SK-N-MC (cell line): ENCODE measurements at regions not wholly inside any gene's neighbourhood (a gene's known extent, or its start where the extent isn't known, plus 50 kb on each side); places are given as distances from the start of the nearest gene placed in this dataset.
"Not testable (repeated sequence)": the region's sequence is repeated elsewhere in the genome, so short reads cannot be mapped to it uniquely, and the experiment has no call there.

Experiments used
- DNase-seq: peaks from one replicate; pipeline ENCODE4 v3.0.0-alpha.2; 2011; ENCODE audit warnings: low read depth, low spot score
- H3K27ac ChIP-seq: fragments of 200-600 bp; sonication (generic); 2 replicates; pipeline ENCODE4 v1.5.1; 2016; ENCODE audit warnings: mixed run types
- H3K36me3 ChIP-seq: fragments of 200-600 bp; sonication (generic); 2 replicates; pipeline ENCODE4 v1.6.1; 2017; ENCODE audit warnings: antibody characterized with exemption, low read length, mixed read lengths; ENCODE audit not compliant: insufficient read depth
- H3K4me3 ChIP-seq: fragments of 200-600 bp; sonication (generic); 2 replicates; pipeline ENCODE4 v1.5.1; 2016
- H3K9ac ChIP-seq: fragments of 200-600 bp; sonication (generic); 2 replicates; pipeline ENCODE4 v1.8.0; 2017; ENCODE audit warnings: mixed run types, mixed read lengths; ENCODE audit not compliant: insufficient read length
- H3K9me3 ChIP-seq: fragments of 200-600 bp; sonication (generic); 2 replicates; pipeline ENCODE4 v1.6.1; 2017; ENCODE audit warnings: low read depth, mild to moderate bottlenecking, antibody characterized with exemption, low read length, moderate library complexity, mixed read lengths
- EZH2 ChIP-seq: fragments of 200-600 bp; sonication (generic); IDR thresholded peaks from one replicate; pipeline ENCODE4 v1.6.1; 2017; ENCODE audit warnings: antibody characterized with exemption
- FOXP2 ChIP-seq: optimal IDR thresholded peaks from 2 replicates; pipeline ENCODE3; 2011; ENCODE audit warnings: mild to moderate bottlenecking, moderate library complexity; ENCODE audit not compliant: insufficient read depth; ENCODE audit errors: extremely low read length, control extremely low read depth
- POLR2AphosphoS5 ChIP-seq: IDR thresholded peaks from 2 replicates; pipeline ENCODE4 v1.6.1; 2012; ENCODE audit warnings: mild to moderate bottlenecking, low read depth, low read length, borderline replicate concordance

DNA sequence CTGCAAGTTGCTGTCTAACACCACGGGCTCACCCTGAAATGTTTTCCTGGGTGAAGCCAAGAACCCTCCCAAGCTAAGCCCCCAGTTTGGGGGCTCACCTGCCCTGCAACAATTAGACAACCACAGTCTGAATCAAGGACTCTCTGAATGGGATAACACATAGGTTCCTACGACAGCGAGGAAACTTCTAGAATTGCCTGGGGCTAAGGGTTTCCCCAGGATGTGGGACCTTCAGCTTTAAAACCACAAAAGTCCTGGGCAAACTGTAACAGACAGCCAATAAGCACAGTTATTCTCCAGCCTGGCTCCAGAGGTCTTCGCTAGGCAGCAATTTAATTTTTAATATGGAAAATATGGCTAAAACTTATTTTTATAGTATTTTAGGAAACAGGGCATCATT, 162.6 kb downstream of the PRKX start:
- DNase-seq, result no peak
- no peak overlapping the region for H3K27ac ChIP-seq
- no peak overlapping the region for H3K4me3 ChIP-seq
- H3K36me3 ChIP-seq, result no peaks in the 10 kb centered on the region
- no peaks in the 10 kb centered on the region for H3K9me3 ChIP-seq
- no peak for TF ChIP-seq EZH2
- no peak for TF ChIP-seq FOXP2
- no peak for TF ChIP-seq POLR2AphosphoS5
- no peak overlapping the region for H3K9ac ChIP-seq

DNA sequence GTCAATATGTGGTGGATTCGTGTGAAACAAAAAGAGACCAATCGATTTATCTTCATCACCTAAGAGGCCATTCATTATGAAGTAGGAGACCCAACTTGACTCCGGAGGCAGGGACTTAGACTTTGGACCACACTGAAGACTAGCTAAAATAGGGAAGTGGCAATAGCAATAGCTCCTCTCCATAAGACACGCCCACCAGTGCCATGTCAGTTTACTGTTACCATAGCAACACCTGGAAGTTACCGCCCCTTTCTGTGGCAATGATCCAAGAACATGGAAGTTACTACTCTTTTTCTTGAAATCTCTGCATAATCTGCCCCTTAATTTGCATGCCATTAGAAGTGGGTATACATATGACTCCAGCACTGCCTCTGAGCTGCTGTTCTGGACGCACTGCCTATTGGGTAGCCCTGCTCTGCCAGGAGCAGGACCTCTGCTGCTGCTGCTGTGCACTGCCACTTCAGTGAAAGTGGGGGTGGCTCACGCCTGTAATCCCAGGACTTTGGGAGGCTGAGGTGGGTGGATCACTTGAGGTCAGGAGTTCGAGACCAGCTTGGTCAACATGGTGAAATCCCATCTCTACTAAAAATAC, 163.2 kb downstream of the PRKX start:
- DNase-seq, result peak; percentile 93
- TF ChIP-seq POLR2AphosphoS5 (no peak), FOXP2 (no peak), EZH2 (no peak)

DNA sequence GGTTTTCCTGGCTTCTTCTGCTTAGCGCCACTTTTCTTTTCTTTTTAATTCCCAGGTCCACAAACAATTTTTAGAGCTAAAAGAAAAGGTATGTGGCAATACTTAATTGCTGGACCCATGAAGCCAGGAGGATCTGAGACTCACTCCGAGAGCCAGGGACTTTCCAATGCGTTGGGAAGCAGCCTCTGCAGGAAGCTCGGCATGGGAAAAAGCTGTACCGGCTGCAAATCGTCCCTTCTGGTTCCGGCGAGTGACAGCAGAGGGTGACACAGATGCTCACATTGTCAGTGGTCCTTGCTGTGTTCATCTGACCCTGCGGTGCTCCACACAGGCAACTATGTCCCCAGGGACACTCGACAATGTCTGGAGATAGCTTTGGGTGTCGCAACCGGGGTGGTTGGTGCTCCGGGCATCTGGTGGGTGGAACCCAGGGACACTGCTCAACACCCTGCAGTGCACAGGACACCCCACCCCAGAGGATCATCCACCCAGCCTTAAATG, 164.0 kb downstream of the PRKX start:
- H3K9me3 ChIP-seq, result no peaks in the 10 kb centered on the region
- peak overlapping the region; percentile 43 for H3K9ac ChIP-seq
- DNase-seq, result no peak
- no peaks in the 10 kb centered on the region for H3K36me3 ChIP-seq
- H3K27ac ChIP-seq, result peak overlapping the region; percentile 45
- TF ChIP-seq FOXP2 (no peak), EZH2 (no peak), POLR2AphosphoS5 (no peak)
- peak overlapping the region; percentile 83 for H3K4me3 ChIP-seq

More for the DNA sequence above, 163.2 kb downstream of the PRKX start:
- Histone ChIP-seq H3K36me3 (no peaks in the 10 kb centered on the region), H3K27ac (no peak overlapping the region), H3K9ac (no peak overlapping the region), H3K4me3 (peak overlapping the region; percentile 83), H3K9me3 (no peaks in the 10 kb centered on the region)

DNA sequence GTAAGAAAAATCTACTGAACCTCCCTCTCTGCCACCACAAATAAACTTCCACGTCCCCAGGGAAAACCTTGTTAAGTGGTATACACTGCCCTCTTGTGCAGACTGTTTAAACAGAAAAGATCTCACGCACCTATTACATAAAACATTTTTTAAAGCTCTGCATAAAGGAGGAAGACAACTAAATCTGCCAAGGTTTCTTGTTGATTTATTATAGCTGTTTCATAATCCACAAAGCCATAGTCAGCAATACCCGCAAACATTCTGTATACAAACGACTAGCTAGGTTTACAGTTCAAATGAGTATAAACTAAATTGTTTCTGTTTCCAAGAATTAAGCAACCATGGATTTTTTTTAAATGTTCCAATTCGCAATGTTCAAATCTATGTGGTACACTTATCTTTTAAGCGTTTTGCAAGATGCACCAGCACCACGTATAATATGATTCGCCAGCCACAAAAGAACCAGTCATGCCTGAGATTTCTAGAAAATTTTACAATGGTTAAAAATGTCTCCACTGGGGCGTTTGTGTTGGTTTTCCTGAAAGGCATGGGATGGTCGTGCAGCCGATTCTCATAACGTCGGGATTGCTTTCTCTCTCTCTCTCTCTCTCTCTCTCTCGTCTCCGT, 164.6 kb downstream of the PRKX start:
- DNase-seq, result peak; percentile 70
- Histone ChIP-seq H3K36me3 (no peaks in the 10 kb centered on the region), H3K27ac (peak overlapping the region; percentile 45), H3K9me3 (no peaks in the 10 kb centered on the region), H3K4me3 (peak overlapping the region; percentile 83), H3K9ac (peak overlapping the region; percentile 43)
- TF ChIP-seq FOXP2 (no peak), EZH2 (no peak), POLR2AphosphoS5 (no peak)

DNA sequence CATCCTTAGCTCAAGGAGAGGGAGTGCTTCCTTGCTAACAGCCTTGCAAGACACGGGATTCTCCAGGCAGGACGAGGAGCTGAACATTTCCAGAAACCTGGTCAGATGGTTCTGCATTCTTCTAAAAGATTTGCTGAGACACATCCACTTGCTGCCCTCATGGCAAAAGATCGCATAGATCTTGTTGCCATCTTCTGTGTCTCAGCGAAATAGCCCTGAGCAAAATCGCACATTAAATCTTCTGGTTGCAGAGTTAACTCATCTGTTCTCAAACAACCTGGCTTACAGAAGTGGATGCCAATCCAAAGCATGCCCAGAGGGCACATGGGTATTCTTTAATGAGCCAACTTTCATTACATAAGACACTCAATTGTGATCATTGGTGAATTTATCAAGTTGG, 167.5 kb downstream of the PRKX start:
- peak overlapping the region; percentile 72 for H3K27ac ChIP-seq
- H3K4me3 ChIP-seq, result peak overlapping the region; percentile 34

DNA sequence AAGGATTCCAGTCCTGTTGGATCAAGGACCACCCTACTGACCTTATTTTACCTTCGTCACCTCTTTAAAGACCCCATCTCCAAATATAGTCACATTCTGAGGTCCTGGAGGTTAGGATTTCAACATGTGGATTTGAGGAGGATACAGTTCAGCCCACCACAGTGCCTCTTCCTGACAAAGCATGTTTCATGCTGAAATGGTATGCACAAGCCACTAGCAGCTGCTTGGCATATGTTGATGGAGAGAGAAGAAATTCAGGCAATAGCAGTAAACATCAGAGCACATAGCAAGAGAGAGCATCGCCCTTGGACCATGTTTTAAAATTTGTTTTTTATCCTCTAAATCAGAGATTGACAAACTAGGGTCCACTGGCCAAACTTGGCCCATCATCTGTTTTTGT, 172.1 kb downstream of the PRKX start:
- Histone ChIP-seq H3K9me3 (no peaks in the 10 kb centered on the region), H3K36me3 (no peaks in the 10 kb centered on the region), H3K27ac (no peak overlapping the region), H3K9ac (no peak overlapping the region), H3K4me3 (no peak overlapping the region)
- no peak for DNase-seq
- TF ChIP-seq POLR2AphosphoS5 (no peak), FOXP2 (no peak), EZH2 (no peak)

More for the DNA sequence above, 167.5 kb downstream of the PRKX start:
- DNase-seq, result no peak
- Histone ChIP-seq H3K36me3 (no peaks in the 10 kb centered on the region), H3K9ac (no peak overlapping the region), H3K9me3 (no peaks in the 10 kb centered on the region)
- no peak for TF ChIP-seq FOXP2
- no peak; the same call in 1 of the 2 replicates for TF ChIP-seq POLR2AphosphoS5
- TF ChIP-seq EZH2, result no peak

DNA sequence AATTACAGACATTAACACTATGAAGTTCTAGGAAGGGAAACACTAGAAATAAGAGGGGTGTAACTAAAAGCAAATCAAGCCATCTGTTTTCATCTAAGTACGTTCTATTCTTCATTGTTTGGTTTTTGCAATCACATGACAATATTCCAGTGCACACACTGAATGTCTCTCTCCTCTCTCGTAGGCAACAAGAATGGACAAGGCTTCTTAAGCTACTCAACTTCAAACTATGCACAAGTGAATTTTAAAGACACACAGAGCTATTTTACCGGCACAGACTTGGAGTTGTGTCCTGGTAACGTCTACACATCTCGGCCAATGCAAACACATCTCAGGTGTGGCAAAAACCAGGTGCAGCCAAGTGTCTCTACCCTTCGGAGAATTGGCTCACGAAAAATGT, 173.3 kb downstream of the PRKX start:
- no peak overlapping the region for H3K9ac ChIP-seq
- DNase-seq, result no peak
- no peak for TF ChIP-seq EZH2
- TF ChIP-seq POLR2AphosphoS5, result no peak
- TF ChIP-seq FOXP2, result no peak

DNA sequence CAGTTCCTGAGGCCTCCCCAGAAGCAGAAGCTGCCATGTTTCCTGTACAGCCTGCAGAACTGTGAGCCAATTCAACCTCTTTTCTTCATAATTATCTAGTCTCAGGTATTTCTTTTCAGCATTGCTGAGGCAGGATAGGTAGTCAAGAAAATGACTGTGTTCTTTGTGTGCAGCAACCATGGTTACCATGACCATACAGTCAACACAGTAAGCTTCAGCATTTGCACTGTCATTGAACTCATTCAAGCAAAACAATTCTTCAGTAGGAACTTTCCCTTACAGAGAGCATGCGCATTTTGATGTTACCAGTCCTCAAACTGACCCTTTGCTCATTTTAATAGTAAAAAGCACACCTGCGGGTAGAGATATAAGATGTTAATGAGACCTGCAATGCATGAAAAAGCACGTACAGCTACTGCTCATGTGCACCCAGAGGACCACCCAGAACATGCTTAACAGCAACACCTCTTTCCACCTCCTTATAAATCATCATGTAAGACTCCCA, 180.8 kb downstream of the PRKX start:
- Histone ChIP-seq H3K9me3 (no peaks in the 10 kb centered on the region), H3K36me3 (no peaks in the 10 kb centered on the region)
- no peak for TF ChIP-seq POLR2AphosphoS5
- no peak for TF ChIP-seq EZH2
- TF ChIP-seq FOXP2, result no peak

More for the DNA sequence above, 173.3 kb downstream of the PRKX start:
- no peaks in the 10 kb centered on the region for H3K36me3 ChIP-seq
- no peak overlapping the region for H3K27ac ChIP-seq
- no peaks in the 10 kb centered on the region for H3K9me3 ChIP-seq
- no peak overlapping the region for H3K4me3 ChIP-seq

DNA sequence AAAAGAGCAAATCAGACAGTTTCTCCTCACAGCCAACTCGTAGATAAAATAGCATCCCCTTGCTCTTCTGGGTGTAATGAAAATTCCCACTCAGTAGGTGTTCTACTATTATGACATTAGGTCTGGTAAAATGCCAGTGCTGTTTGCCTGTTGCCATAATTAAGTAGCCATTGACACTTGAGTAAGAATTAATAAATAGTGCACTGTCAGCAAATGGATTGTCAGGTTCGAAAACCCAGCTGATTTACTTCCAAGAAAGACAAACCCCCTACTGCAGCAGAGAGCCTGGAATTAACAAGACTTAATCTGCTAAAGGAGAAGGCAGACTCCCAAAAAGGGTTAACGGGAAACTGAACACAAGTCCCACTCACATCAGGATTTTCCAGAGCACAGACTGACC, 182.0 kb downstream of the PRKX start:
- not testable (repeated sequence) for H3K4me3 ChIP-seq, H3K9ac ChIP-seq, H3K9me3 ChIP-seq, H3K36me3 ChIP-seq, DNase-seq, H3K27ac ChIP-seq

More for the DNA sequence above, 180.8 kb downstream of the PRKX start:
- Histone ChIP-seq H3K27ac (no peak overlapping the region), H3K9ac (no peak overlapping the region), H3K4me3 (no peak overlapping the region)
- no peak for DNase-seq
